ENCODE measurements at regions not wholly inside any gene's neighbourhood (a gene's known extent, or its start where the extent isn't known, plus 50 kb on each side); places are given as distances from the start of the nearest gene placed in this dataset.
A peak's percentile ranks its signal among the peaks of the same experiment; 100 is the strongest.

GRCh38 chr2:150141226-150142001, 346.1 kb downstream of the RND3 start:
- 35% methylated on average over 4 of the region's 4 CpGs for WGBS (ENCODE audit: low lambda C conversion rate)

GRCh38 chr2:150140777-150141176, 346.7 kb downstream of the RND3 start:
- Histone ChIP-seq H4K20me1 (ENCODE audit: insufficient read depth) (no peaks in the 10 kb centered on the region), H3K27me3 (ENCODE audit: insufficient read depth) (no peaks in the 10 kb centered on the region), H3K9me2 (no peaks in the 10 kb centered on the region), H3F3A (replicated peaks; ENCODE audit: insufficient read depth) (peaks cover 28% of the 10 kb centered on the region), H2AFZ (ENCODE audit: low read depth) (no peak overlapping the region), H3K9ac (peak overlapping the region; percentile 7; the same call in 1 of the 2 replicates), H3K9me3 (no peaks in the 10 kb centered on the region), H3K36me3 (replicated peaks in 1 of 2; ENCODE audit: control insufficient read depth in 1 of 2, insufficient read depth in 2 of 2, low read length in 1 of 2) (no peaks in the 10 kb centered on the region), H3K4me1 (ENCODE audit: control insufficient read depth in 1 of 2, insufficient read depth in 2 of 2, low read depth in 1 of 2, low read length in 1 of 2) (peaks cover 0 to 30% of the 10 kb centered on the region in 2 experiments; a peak in 2 of 4 replicates), H3K79me2 (ENCODE audit: insufficient read depth) (no peaks in the 10 kb centered on the region), H3K27ac (ENCODE audit: low read depth in 2 of 2, low read length in 1 of 2) (peak overlapping the region in 1 of 2 experiments; percentile 91; a peak in 2 of 4 replicates), H3K4me3 (ENCODE audit: low read depth in 2 of 2, low read length in 1 of 2) (no peak overlapping the region), H3K4me2 (no peak overlapping the region)
- WGBS (ENCODE audit: low lambda C conversion rate) = 80% methylated on average over 1 of the region's 1 CpG
- DNase-seq = no peak
- ChIA-PET POLR2A (no interaction called here), CTCF (interaction anchor here (0.7 to 1.2 kb wide), 3 partner anchors 11 to 256 kb away, joined by 3 read pairs; no protein-coding TSS in a partner anchor)
- TF ChIP-seq TAF1 (IDR thresholded peaks at IDR 0.05; ENCODE audit: borderline replicate concordance, low read depth, low read length) (no peak), USF1 (IDR thresholded peaks at IDR 0.05; ENCODE audit: borderline replicate concordance, low read depth) (no peak)

More at GRCh38 chr2:150141226-150142001, 346.1 kb downstream of the RND3 start:
- no peak overlapping the region for H2AFZ ChIP-seq (ENCODE audit: low read depth)
- H3K4me2 ChIP-seq = 0 out of 2 replicates have a peak overlapping the region, but pooled peaks have one; percentile 5
- H3K9me3 ChIP-seq = no peaks in the 10 kb centered on the region
- H3K36me3 ChIP-seq (replicated peaks in 1 of 2; ENCODE audit: control insufficient read depth in 1 of 2, insufficient read depth in 2 of 2, low read length in 1 of 2) = no peaks in the 10 kb centered on the region
- DNase-seq = no peak
- ChIA-PET CTCF (interaction anchor here (1.0 to 1.2 kb wide), 2 partner anchors 17 to 257 kb away, joined by 3 read pairs; no protein-coding TSS in a partner anchor), POLR2A (no interaction called here)
- H3K4me1 ChIP-seq (ENCODE audit: control insufficient read depth in 1 of 2, insufficient read depth in 2 of 2, low read depth in 1 of 2, low read length in 1 of 2) = peaks cover 0 to 30% of the 10 kb centered on the region in 2 experiments; a peak in 2 of 4 replicates
- no peaks in the 10 kb centered on the region for H3K27me3 ChIP-seq (ENCODE audit: insufficient read depth)
- peaks cover 28% of the 10 kb centered on the region for H3F3A ChIP-seq (replicated peaks; ENCODE audit: insufficient read depth)
- H4K20me1 ChIP-seq (ENCODE audit: insufficient read depth) = no peaks in the 10 kb centered on the region
- no peaks in the 10 kb centered on the region for H3K79me2 ChIP-seq (ENCODE audit: insufficient read depth)
- H3K9me2 ChIP-seq = no peaks in the 10 kb centered on the region
- no peak overlapping the region for H3K4me3 ChIP-seq (ENCODE audit: low read depth in 2 of 2, low read length in 1 of 2)
- peak in 1 of 2 experiments; percentile 73; a peak in 2 of 4 replicates for TF ChIP-seq EP300 (IDR thresholded peaks at IDR 0.05; ENCODE audit: borderline replicate concordance in 1 of 2, low read depth in 1 of 2, low read length in 1 of 2)
- TF ChIP-seq TCF12 (IDR thresholded peaks at IDR 0.05) = peak; percentile 59
- TF ChIP-seq MEF2A (IDR thresholded peaks at IDR 0.05; ENCODE audit: borderline replicate concordance, low read depth) = peak; percentile 68
- 0 out of 2 replicates have a peak, but pooled peaks have one; percentile 45 for TF ChIP-seq FOXM1 (IDR thresholded peaks at IDR 0.05; ENCODE audit: low read depth)
- TF ChIP-seq FOXJ3 (CRISPR knock-in tag; IDR thresholded peaks at IDR 0.05) = no peak
- no peak for TF ChIP-seq RFX5 (IDR thresholded peaks at IDR 0.05; ENCODE audit: low read length)
- peak; percentile 87 for TF ChIP-seq PBX3 (IDR thresholded peaks at IDR 0.05)
- peak; percentile 53; the same call in 1 of the 2 replicates for TF ChIP-seq FOSL2 (IDR thresholded peaks at IDR 0.05; ENCODE audit: borderline replicate concordance, low read depth)
- 0 out of 2 replicates have a peak, but pooled peaks have one; percentile 25 for TF ChIP-seq RXRA (IDR thresholded peaks at IDR 0.05; ENCODE audit: borderline replicate concordance, low read depth)
- TF ChIP-seq JUND (IDR thresholded peaks at IDR 0.05) = peak; percentile 67
- peak overlapping the region in 1 of 2 experiments; percentile 91; a peak in 2 of 4 replicates for H3K27ac ChIP-seq (ENCODE audit: low read depth in 2 of 2, low read length in 1 of 2)
- peak overlapping the region; percentile 54; the same call in 1 of the 2 replicates for H3K9ac ChIP-seq
